PFSK-1 (cell line): ENCODE measurements at regions not wholly inside any gene's neighbourhood (a gene's known extent, or its start where the extent isn't known, plus 50 kb on each side); places are given as distances from the start of the nearest gene placed in this dataset.

Experiments
- FOXP2 ChIP-seq: optimal IDR thresholded peaks from 2 replicates; pipeline ENCODE3; 2011; ENCODE audit warnings: borderline replicate concordance, control low read depth, inconsistent platforms; ENCODE audit not compliant: insufficient read depth; ENCODE audit errors: extremely low read length, extremely low read depth
- POLR2AphosphoS5 ChIP-seq: IDR thresholded peaks from 2 replicates; pipeline ENCODE4 v1.6.1; 2012; ENCODE audit warnings: low read depth, mild to moderate bottlenecking, control low read depth, low read length, moderate library complexity
- REST ChIP-seq, 2 experiments: IDR thresholded peaks; 2 replicates each; pipeline versions ENCODE4 v1.6.1 to v1.8.0; 2011 to 2012; ENCODE audit warnings: low read depth in 2 of 2, low read length in 2 of 2, control low read depth in 1 of 2, inconsistent platforms in 1 of 2, mild to moderate bottlenecking in 1 of 2, moderate library complexity in 1 of 2; ENCODE audit not compliant: insufficient read depth in 1 of 2
- SIN3A ChIP-seq: IDR thresholded peaks from 2 replicates; pipeline ENCODE4 v1.6.1; 2012; ENCODE audit warnings: mild to moderate bottlenecking, low read length, moderate library complexity, borderline replicate concordance; ENCODE audit not compliant: insufficient read depth
- TAF1 ChIP-seq: IDR thresholded peaks from 2 replicates; pipeline ENCODE4 v1.6.1; 2012; ENCODE audit warnings: low read length, control low read depth, borderline replicate concordance; ENCODE audit not compliant: insufficient read depth

GRCh38 chr5:175261037-175261436 lies 182.9 kb downstream of the DRD1 start:
- TF ChIP-seq TAF1 (no peak), FOXP2 (no peak), REST (IDR thresholded peaks at IDR 0.05; ENCODE audit: insufficient read depth in 1 of 2, low read depth in 2 of 2, low read length in 2 of 2) (no peak), SIN3A (no peak), POLR2AphosphoS5 (no peak)

- TF ChIP-seq TAF1, result no peak
- no peak for TF ChIP-seq POLR2AphosphoS5
Observed at GRCh38 chr5:175257847-175258194, 186.2 kb downstream of the DRD1 start.

- TF ChIP-seq REST (IDR thresholded peaks at IDR 0.05; ENCODE audit: insufficient read depth in 1 of 2, low read depth in 2 of 2, low read length in 2 of 2) (no peak), SIN3A (no peak), TAF1 (no peak), POLR2AphosphoS5 (no peak), FOXP2 (no peak)
Observed at GRCh38 chr5:175257128-175257846, 186.7 kb downstream of the DRD1 start.

GRCh38 chr5:175254155-175254554 lies 189.8 kb downstream of the DRD1 start:
- TF ChIP-seq REST (IDR thresholded peaks at IDR 0.05; ENCODE audit: insufficient read depth in 1 of 2, low read depth in 2 of 2, low read length in 2 of 2), result no peak
- TF ChIP-seq TAF1, result no peak
- no peak for TF ChIP-seq SIN3A

GRCh38 chr5:175253597-175253996 lies 190.4 kb downstream of the DRD1 start:
- no peak for TF ChIP-seq REST (IDR thresholded peaks at IDR 0.05; ENCODE audit: insufficient read depth in 1 of 2, low read depth in 2 of 2, low read length in 2 of 2)
- no peak for TF ChIP-seq POLR2AphosphoS5
- TF ChIP-seq SIN3A, result no peak
- no peak for TF ChIP-seq TAF1
